Astrocyte of the cerebellum (primary cell): ENCODE measurements at regions not wholly inside any gene's neighbourhood (a gene's known extent, or its start where the extent isn't known, plus 50 kb on each side); places are given as distances from the start of the nearest gene placed in this dataset.

Source experiments
- DNase-seq: peaks from one replicate; pipeline ENCODE4 v3.0.0-alpha.2; 2011; ENCODE audit warnings: low read depth
- H3K4me3 ChIP-seq: 2 replicates; pipeline ENCODE4 v1.5.1; 2011; ENCODE audit warnings: mild to moderate bottlenecking, low read depth, low read length, moderate library complexity
- CTCF ChIP-seq: IDR thresholded peaks from 2 replicates; pipeline ENCODE4 v1.5.1; 2012; ENCODE audit warnings: low read length, low read depth, moderate library complexity, mild to moderate bottlenecking; ENCODE audit errors: missing control alignments
- in situ Hi-C: cut with HindIII; loops from 2 replicates; pipeline ENCODE4 v1.10.0; 2017; ENCODE audit warnings: low sequenced_read_pairs

DNA sequence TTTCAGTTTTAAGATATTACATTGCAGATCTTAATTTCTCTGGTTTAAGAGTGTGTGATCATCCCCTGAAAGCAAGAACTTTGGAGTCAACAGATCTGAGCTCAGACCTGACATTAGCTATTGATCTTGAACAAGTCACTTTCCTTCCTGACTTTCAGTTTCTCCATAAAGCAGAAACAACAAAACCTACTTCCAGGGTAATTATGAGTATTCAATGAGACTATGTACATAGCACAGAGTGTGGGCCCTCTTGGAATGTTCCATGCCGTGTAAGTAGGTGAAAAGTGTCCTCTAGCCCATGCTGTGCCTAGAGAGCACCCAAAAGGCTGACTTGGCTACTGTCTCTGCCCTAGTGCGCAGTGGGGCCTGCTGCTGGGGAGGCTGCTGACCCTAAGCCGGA lies 188.0 kb upstream of the RPL34 start:
- DNase-seq, result no peak
- no peak for TF ChIP-seq CTCF
- H3K4me3 ChIP-seq, result no peak overlapping the region
- in situ Hi-C loops, result no loop called here

DNA sequence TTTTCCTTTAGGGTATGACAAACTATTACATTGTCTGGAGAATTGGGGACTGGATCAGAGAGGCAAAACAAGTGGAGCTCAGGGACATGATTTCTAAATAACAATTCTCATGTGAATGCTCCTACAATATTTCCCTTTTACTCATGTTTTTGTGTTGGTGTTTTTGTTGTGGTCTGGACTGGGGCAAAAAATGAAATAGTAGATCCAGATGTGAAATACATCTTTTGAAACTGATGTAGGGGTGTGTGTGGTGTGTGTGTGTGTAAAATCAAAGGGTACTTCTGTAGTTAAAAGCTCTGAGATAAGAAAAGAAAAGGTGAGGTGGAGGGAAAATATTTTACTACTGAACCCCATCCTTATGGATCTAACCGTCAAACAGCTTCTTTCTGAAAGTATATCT lies 188.4 kb upstream of the RPL34 start:
- no peak for DNase-seq
- no peak for TF ChIP-seq CTCF
- H3K4me3 ChIP-seq, result no peak overlapping the region

GRCh38 chr4:108430921-108431320 lies 189.5 kb upstream of the RPL34 start:
- no peak overlapping the region for H3K4me3 ChIP-seq
- TF ChIP-seq CTCF, result no peak
- DNase-seq, result no peak
- in situ Hi-C loops, result no loop called here

More for the DNA sequence above, 188.4 kb upstream of the RPL34 start:
- in situ Hi-C loops, result no loop called here

- in situ Hi-C loops, result no loop called here
- no peak for TF ChIP-seq CTCF
- no peak overlapping the region for H3K4me3 ChIP-seq
- DNase-seq, result no peak
Observed at GRCh38 chr4:108429662-108430061, 190.7 kb upstream of the RPL34 start.

- H3K4me3 ChIP-seq, result no peak overlapping the region
- in situ Hi-C loops, result no loop called here
- no peak for TF ChIP-seq CTCF
- DNase-seq, result no peak
Observed at GRCh38 chr4:108428923-108429322, 191.5 kb upstream of the RPL34 start.

DNA sequence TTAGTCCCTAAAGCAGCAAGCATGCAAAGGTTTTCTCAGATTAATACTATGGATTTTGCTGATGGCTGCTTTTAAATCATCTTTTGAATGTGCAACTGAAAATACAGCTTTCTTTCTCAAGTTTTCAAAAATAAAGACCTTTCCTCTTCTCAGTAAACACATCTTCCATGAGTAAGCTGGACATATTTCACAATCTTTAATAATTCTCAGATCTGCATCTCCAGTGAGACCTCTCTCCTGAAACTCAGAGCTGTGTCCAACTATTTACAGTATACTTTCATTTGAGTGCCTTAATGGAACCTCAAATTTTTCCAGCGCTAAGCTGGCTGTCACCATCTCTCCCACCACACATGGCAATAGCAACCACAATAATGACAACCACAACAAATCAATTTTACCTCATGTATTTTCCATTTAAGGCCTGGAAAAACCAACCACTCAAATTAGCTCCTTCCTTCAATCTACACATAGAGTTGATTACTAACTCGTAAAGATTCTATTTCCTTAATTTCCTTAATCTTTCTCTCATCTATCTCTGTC lies 192.4 kb upstream of the RPL34 start:
- no peak for TF ChIP-seq CTCF
- in situ Hi-C loops, result no loop called here
- no peak for DNase-seq
- H3K4me3 ChIP-seq, result no peak overlapping the region

DNA sequence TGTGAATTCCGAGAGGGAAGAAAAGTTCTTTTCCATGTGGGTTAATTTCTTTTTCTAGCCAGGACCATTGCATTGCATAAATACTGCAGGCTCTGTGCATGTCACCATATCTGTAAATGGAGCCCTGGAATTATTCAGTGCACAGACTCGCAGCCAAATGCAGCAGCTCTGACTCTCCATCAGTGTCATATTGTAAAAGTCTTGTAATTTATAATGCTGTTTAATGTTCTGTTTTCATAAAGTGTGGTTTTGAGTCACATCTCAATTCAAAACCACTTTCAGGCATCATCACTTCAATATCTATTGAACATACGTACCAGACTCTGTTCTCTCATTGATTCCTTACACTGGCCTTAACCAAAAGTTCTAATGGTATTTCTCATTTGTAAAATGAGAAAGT lies 193.9 kb upstream of the RPL34 start:
- in situ Hi-C loops, result no loop called here
- TF ChIP-seq CTCF, result no peak
- DNase-seq, result no peak
- no peak overlapping the region for H3K4me3 ChIP-seq
